ENCODE measurements at regions not wholly inside any gene's neighbourhood (a gene's known extent, or its start where the extent isn't known, plus 50 kb on each side); places are given as distances from the start of the nearest gene placed in this dataset.
"Not testable (repeated sequence)": the region's sequence is repeated elsewhere in the genome, so short reads cannot be mapped to it uniquely, and the experiment has no call there.

GRCh38 chr4:114251020-114251419 is 271.6 kb upstream of the ARSJ start:
- no peak for TF ChIP-seq CTCF (IDR thresholded peaks at IDR 0.05; ENCODE audit: low read depth, low read length)
- DNase-seq (ENCODE audit: low read depth in 1 of 2, low spot score in 1 of 2) = no peak
- Histone ChIP-seq H3K27me3 (no peaks in the 10 kb centered on the region), H3K9me3 (ENCODE audit: low read depth) (no peaks in the 10 kb centered on the region), H3K27ac (no peak overlapping the region), H3K4me3 (no peak overlapping the region), H3K36me3 (no peaks in the 10 kb centered on the region), H3K4me1 (ENCODE audit: low read depth) (no peaks in the 10 kb centered on the region)

GRCh38 chr4:114252499-114252898 is 273.1 kb upstream of the ARSJ start:
- Histone ChIP-seq H3K4me1 (ENCODE audit: low read depth) (no peaks in the 10 kb centered on the region), H3K36me3 (no peaks in the 10 kb centered on the region), H3K27ac (no peak overlapping the region), H3K27me3 (no peaks in the 10 kb centered on the region), H3K9me3 (ENCODE audit: low read depth) (no peaks in the 10 kb centered on the region), H3K4me3 (no peak overlapping the region)
- no peak for TF ChIP-seq CTCF (IDR thresholded peaks at IDR 0.05; ENCODE audit: low read depth, low read length)
- no peak for DNase-seq (ENCODE audit: low read depth in 1 of 2, low spot score in 1 of 2)

- Histone ChIP-seq H3K36me3 (no peaks in the 10 kb centered on the region), H3K4me1 (ENCODE audit: low read depth) (no peaks in the 10 kb centered on the region), H3K27ac (no peak overlapping the region), H3K27me3 (no peaks in the 10 kb centered on the region), H3K9me3 (ENCODE audit: low read depth) (no peaks in the 10 kb centered on the region), H3K4me3 (no peak overlapping the region)
- TF ChIP-seq CTCF (IDR thresholded peaks at IDR 0.05; ENCODE audit: low read depth, low read length) = no peak
- DNase-seq (ENCODE audit: low read depth in 1 of 2, low spot score in 1 of 2) = peak in 1 of 2 donors; percentile 4
Observed at GRCh38 chr4:114257501-114257900, 278.1 kb upstream of the ARSJ start.

GRCh38 chr4:114262421-114262820 is 283.0 kb upstream of the ARSJ start:
- not testable (repeated sequence) for H3K27me3 ChIP-seq

GRCh38 chr4:114263233-114263632 is 283.8 kb upstream of the ARSJ start:
- Histone ChIP-seq H3K27ac (no peak overlapping the region), H3K4me1 (ENCODE audit: low read depth) (no peaks in the 10 kb centered on the region), H3K4me3 (no peak overlapping the region), H3K9me3 (ENCODE audit: low read depth) (no peaks in the 10 kb centered on the region), H3K36me3 (no peaks in the 10 kb centered on the region), H3K27me3 (no peaks in the 10 kb centered on the region)
- TF ChIP-seq CTCF (IDR thresholded peaks at IDR 0.05; ENCODE audit: low read depth, low read length) = no peak
- DNase-seq (ENCODE audit: low read depth in 1 of 2, low spot score in 1 of 2) = peak in 1 of 2 donors; percentile 40

More at GRCh38 chr4:114262421-114262820, 283.0 kb upstream of the ARSJ start:
- not testable (repeated sequence) for H3K4me1 ChIP-seq (ENCODE audit: low read depth); H3K4me3 ChIP-seq; DNase-seq (ENCODE audit: low read depth in 1 of 2, low spot score in 1 of 2); H3K27ac ChIP-seq; H3K9me3 ChIP-seq (ENCODE audit: low read depth); H3K36me3 ChIP-seq

GRCh38 chr4:114264452-114264851 is 285.0 kb upstream of the ARSJ start:
- no peaks in the 10 kb centered on the region for H3K9me3 ChIP-seq (ENCODE audit: low read depth)
- no peak overlapping the region for H3K27ac ChIP-seq
- no peak for DNase-seq (ENCODE audit: low read depth in 1 of 2, low spot score in 1 of 2)
- H3K36me3 ChIP-seq = no peaks in the 10 kb centered on the region
- no peak for TF ChIP-seq CTCF (IDR thresholded peaks at IDR 0.05; ENCODE audit: low read depth, low read length)
- H3K4me3 ChIP-seq = no peak overlapping the region
- H3K4me1 ChIP-seq (ENCODE audit: low read depth) = no peaks in the 10 kb centered on the region
- H3K27me3 ChIP-seq = no peaks in the 10 kb centered on the region

All from cardiac muscle cell (in vitro differentiated cells and primary cell).